HG03354 (cell line): ENCODE measurements at regions not wholly inside any gene's neighbourhood (a gene's known extent, or its start where the extent isn't known, plus 50 kb on each side); places are given as distances from the start of the nearest gene placed in this dataset.
"Not testable (repeated sequence)": the region's sequence is repeated elsewhere in the genome, so short reads cannot be mapped to it uniquely, and the experiment has no call there.

ENCODE experiments used
- ATAC-seq: cut with Tn5 transposase; IDR thresholded peaks from one replicate; pipeline ENCODE4 v1.9.1; 2021; ENCODE audit warnings: mild to moderate bottlenecking; ENCODE audit not compliant: unreplicated experiment, poor library complexity, severe bottlenecking

GRCh38 chr3:154921351-154921750 lies 158.8 kb upstream of the MME start:
- ATAC-seq: no peak

GRCh38 chr3:154919226-154919625 lies 160.9 kb upstream of the MME start:
- ATAC-seq: no peak

GRCh38 chr3:154904328-154904727 lies 175.8 kb upstream of the MME start:
- ATAC-seq: no peak

- ATAC-seq: not testable (repeated sequence)
Measured at GRCh38 chr3:154902495-154902894, 177.6 kb upstream of the MME start.

- no peak for ATAC-seq
Measured at GRCh38 chr3:154901278-154901677, 178.8 kb upstream of the MME start.

- no peak for ATAC-seq
Measured at GRCh38 chr3:154900816-154901215, 179.3 kb upstream of the MME start.

- no peak for ATAC-seq
Measured at GRCh38 chr3:154898916-154899315, 181.2 kb upstream of the MME start.

GRCh38 chr3:154898443-154898842 lies 181.7 kb upstream of the MME start:
- ATAC-seq: no peak

- no peak for ATAC-seq
Measured at GRCh38 chr3:154893813-154894212, 186.3 kb upstream of the MME start.

- no peak for ATAC-seq
Measured at GRCh38 chr3:154889227-154889634, 190.9 kb upstream of the MME start.

- no peak for ATAC-seq
Measured at GRCh38 chr3:154887869-154888268, 192.2 kb upstream of the MME start.

- ATAC-seq: no peak
Measured at GRCh38 chr3:154886437-154886836, 193.7 kb upstream of the MME start.

GRCh38 chr3:154885418-154885817 lies 194.7 kb upstream of the MME start:
- ATAC-seq: no peak

- ATAC-seq: no peak
Measured at GRCh38 chr3:154884952-154885351, 195.2 kb upstream of the MME start.

GRCh38 chr3:154875142-154875541 lies 205.0 kb upstream of the MME start:
- ATAC-seq: no peak

GRCh38 chr3:154872696-154873095 lies 207.4 kb upstream of the MME start:
- ATAC-seq: no peak

- no peak for ATAC-seq
Measured at GRCh38 chr3:154872074-154872473, 208.0 kb upstream of the MME start.

GRCh38 chr3:154864947-154865346 lies 215.2 kb upstream of the MME start:
- ATAC-seq: no peak

- no peak for ATAC-seq
Measured at GRCh38 chr3:154862265-154862664, 217.9 kb upstream of the MME start.

GRCh38 chr3:154852998-154853397 lies 227.1 kb upstream of the MME start:
- not testable (repeated sequence) for ATAC-seq

GRCh38 chr3:154852515-154852914 lies 227.6 kb upstream of the MME start:
- ATAC-seq: no peak

- ATAC-seq: no peak
Measured at GRCh38 chr3:154851644-154852043, 228.5 kb upstream of the MME start.

- ATAC-seq: no peak
Measured at GRCh38 chr3:154850921-154851320, 229.2 kb upstream of the MME start.
